22Rv1 (cell line): ENCODE measurements at regions not wholly inside any gene's neighbourhood (a gene's known extent, or its start where the extent isn't known, plus 50 kb on each side); places are given as distances from the start of the nearest gene placed in this dataset.

ENCODE experiments used
- ZFX ChIP-seq: fragments of 450-650 bp; IDR thresholded peaks from 2 replicates; pipeline ENCODE4 v1.6.1; 2017; ENCODE audit warnings: antibody characterized with exemption, borderline replicate concordance
- TF ChIP-seq, protein P1 (sequence below): fragments of 450-650 bp; IDR thresholded peaks from 2 replicates; pipeline ENCODE4 v1.5.1; 2017; ENCODE audit warnings: mild to moderate bottlenecking

DNA sequence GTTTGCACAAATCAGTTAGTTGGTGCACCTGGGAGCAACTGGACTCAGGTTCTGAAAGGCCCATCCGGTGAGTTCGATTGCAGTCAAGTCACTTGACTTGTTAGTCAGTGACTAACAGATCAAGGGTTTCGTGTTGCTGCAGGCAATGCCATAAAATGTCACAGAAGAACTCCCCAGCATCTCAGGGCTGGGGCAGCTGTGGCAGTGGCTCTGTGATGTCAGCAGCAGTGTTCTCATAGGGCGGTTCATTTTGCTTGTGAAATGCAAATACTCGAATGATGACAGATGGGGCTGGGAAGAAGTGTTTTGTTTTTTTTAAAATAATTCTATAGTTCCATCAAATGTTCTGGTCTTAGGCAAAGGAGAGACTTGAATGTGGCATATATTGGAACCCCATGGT, 287.8 kb downstream of the LMX1A start:
- TF ChIP-seq, protein P1, sequence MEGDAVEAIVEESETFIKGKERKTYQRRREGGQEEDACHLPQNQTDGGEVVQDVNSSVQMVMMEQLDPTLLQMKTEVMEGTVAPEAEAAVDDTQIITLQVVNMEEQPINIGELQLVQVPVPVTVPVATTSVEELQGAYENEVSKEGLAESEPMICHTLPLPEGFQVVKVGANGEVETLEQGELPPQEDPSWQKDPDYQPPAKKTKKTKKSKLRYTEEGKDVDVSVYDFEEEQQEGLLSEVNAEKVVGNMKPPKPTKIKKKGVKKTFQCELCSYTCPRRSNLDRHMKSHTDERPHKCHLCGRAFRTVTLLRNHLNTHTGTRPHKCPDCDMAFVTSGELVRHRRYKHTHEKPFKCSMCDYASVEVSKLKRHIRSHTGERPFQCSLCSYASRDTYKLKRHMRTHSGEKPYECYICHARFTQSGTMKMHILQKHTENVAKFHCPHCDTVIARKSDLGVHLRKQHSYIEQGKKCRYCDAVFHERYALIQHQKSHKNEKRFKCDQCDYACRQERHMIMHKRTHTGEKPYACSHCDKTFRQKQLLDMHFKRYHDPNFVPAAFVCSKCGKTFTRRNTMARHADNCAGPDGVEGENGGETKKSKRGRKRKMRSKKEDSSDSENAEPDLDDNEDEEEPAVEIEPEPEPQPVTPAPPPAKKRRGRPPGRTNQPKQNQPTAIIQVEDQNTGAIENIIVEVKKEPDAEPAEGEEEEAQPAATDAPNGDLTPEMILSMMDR = no peak
- no peak for TF ChIP-seq ZFX
